H54 (cell line): ENCODE measurements at regions not wholly inside any gene's neighbourhood (a gene's known extent, or its start where the extent isn't known, plus 50 kb on each side); places are given as distances from the start of the nearest gene placed in this dataset.

Experiments
- DNase-seq: peaks from one replicate; pipeline ENCODE4 v3.0.0; 2011; ENCODE audit warnings: low spot score, mixed read lengths; ENCODE audit not compliant: insufficient read length
- FAIRE-seq: peaks from 3 replicates; lab custom pipeline; 2011; peaks lifted over from hg19 to GRCh38; lab: Jason Lieb, UNC
- POLR2A ChIP-seq: IDR thresholded peaks from 2 replicates; pipeline ENCODE4 v1.6.1; 2011; ENCODE audit warnings: low read depth, mild to moderate bottlenecking, low read length

DNA sequence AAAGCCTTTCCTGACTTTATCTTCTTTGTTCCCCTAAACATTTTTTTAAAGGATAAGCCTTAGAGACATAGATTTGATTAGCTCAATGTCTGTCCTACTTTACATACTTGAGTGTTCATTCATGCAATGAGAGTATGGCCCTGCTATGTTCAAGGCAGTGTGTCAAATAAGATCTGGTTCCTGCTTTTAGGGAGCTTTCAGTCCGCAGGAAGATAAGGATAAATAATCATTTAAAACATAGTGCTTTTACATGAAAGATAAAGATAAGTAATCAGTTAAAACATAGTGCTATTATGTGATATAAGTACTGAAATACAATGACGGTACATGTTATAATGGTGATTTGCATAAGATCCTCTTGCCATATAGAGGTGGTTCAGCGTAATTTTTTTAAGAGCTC, 378.3 kb upstream of the PRICKLE1 start:
- TF ChIP-seq POLR2A: no peak
- FAIRE-seq: no peak

DNA sequence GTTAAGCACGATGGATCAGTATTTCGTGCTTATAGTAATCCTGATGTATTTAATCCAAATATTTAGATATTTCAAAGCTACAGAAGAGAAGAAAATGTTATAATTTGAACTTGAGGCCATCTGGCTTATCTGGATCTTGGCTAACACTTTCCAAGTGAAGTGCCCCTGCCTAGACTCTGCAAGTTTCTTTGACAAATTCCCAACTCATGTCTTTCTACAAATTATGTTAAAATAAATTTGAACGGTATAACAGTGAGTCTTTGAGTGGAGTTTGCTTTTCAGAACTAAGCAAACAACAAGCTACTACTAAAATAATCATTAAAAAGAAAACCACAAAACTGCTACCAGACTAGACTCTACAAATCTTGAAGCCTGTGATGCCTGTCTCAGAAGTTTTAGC, 374.4 kb upstream of the PRICKLE1 start:
- DNase-seq (no peak), FAIRE-seq (no peak)
- TF ChIP-seq POLR2A: no peak

More for the DNA sequence above, 378.3 kb upstream of the PRICKLE1 start:
- DNase-seq: no peak

DNA sequence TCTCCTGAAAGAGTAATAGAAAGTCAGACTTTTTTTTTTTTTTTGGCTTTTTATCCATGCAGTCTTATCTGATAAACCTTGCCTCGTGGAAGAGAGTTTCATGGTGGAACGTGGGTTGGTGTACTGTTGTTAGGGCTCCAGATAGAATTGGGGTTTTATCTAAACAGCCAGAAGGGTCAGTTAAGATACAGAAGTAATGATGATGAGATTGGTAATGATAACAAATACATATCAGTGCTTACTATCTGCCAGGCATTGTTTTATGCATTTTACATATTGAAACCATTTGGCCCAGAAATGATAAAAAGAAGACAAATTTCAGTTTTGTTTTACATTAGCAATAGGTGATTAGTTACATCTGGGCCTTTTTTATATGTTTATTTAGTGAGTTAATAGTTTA, 372.8 kb upstream of the PRICKLE1 start:
- TF ChIP-seq POLR2A: no peak
- DNase-seq (no peak), FAIRE-seq (peak; percentile 36)

DNA sequence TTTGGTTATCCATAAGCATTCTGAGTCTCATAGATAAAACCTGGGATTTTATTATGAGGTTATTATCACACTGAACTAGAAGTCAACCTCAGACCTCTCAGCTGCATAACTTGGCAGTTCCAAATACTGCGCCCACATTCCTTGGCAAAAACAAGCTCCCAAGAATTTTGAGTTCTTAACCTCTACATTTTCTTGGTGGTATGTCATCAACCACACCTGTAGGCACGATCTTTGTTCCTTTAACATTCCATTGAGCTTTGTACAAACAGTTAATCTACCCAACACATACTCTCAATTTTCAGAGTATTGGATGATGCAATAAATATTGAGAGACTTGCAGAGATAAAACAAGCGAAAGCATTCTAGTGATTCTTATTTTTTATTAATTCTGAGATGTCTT, 371.8 kb upstream of the PRICKLE1 start:
- DNase-seq (peak; percentile 26), FAIRE-seq (peak; percentile 99)
- TF ChIP-seq POLR2A: no peak

DNA sequence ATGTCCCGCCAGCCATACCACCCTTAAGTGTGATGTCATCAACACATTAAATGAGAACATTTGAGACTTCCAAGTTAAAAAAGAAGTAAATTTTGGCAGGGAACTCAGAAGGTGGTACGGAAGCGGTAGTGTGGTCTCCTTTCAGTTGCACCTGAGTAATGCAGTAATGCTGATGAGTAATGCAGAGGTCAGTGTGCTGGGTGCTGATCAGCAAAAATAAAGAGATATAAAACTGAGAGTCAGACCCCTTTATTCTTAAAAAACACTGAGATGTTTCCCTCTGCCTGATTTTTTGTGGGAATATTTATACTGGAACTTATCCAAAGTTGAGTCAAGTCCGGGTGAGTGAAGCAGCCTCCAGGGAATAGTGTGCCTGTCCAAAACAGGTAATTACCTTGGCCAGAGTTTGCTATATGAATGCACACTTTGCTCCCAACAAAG, 370.6 kb upstream of the PRICKLE1 start:
- peak; percentile 92 for FAIRE-seq
- DNase-seq: no peak
- TF ChIP-seq POLR2A: no peak

DNA sequence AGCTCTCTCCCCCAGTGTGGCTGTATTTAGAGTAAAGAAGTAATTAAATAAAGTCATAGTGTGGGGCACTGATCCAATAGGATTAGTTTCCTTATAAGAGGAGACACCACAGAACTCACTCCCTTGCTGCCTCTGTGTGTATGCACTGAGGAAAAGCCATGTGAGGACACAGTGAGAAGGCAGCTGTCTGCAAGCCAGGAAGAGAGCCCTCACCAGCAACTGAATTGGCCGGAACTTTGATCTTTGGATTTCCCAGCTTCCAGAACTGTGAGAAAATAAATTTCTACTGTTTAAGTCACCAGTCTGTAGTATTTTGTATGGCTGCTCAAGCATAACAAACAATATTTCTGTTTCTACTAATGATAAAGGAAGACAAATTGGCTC, 368.7 kb upstream of the PRICKLE1 start:
- DNase-seq (no peak), FAIRE-seq (no peak)
- TF ChIP-seq POLR2A: no peak

DNA sequence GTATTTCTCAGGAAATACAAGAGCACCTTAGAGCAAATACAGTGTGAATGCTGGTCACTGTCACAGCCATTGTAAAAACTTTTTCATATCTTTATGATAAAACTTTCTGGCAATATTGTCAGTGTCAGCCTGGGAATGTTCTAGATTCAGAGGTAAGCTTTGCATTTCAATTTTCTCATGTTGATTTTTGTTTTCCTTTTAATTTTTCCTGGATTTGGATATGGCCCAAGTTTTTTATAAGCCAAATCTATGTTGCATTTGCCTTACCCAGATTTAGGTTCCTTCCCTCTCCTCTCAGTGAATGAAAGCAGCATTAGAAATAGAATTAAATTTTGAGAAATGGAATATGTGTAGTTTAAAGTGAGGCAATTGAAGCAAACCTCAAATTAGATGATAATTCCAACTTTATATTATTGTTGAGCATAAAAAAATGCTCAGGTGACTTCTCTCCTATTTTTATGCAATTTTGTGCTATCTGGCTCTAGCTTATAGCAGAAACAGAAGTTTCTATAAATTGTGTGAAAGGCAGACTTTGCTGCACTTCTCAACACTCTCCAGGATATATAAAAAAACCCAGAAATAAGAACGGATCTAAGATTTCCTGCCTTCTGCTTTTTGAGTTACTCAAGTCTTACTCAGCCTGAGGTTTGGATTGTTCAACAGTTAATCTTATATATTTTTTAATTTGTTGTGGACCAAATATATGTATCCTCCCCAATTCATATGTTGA, 368.2 kb upstream of the PRICKLE1 start:
- no peak for FAIRE-seq
- DNase-seq: no peak
- no peak for TF ChIP-seq POLR2A

DNA sequence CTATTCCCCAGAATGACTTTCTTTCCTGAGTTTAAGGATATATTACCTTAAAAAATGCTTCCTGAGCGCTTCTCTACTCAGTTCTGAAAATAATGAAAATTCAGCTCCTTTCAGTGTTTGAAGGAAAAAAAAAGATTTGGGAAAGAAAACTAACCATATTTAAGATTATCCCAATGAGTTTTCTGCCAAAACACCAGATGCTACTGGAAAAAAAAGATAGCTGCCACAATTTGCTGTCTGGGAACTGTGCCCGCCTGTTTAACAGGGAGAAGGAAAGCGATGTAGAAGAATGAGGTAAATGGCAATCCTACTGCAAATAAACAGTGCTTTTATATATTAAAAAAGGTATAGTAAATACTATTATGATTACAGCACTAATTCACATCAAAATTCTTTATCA, 367.6 kb upstream of the PRICKLE1 start:
- DNase-seq: no peak
- no peak for FAIRE-seq
- TF ChIP-seq POLR2A: no peak

DNA sequence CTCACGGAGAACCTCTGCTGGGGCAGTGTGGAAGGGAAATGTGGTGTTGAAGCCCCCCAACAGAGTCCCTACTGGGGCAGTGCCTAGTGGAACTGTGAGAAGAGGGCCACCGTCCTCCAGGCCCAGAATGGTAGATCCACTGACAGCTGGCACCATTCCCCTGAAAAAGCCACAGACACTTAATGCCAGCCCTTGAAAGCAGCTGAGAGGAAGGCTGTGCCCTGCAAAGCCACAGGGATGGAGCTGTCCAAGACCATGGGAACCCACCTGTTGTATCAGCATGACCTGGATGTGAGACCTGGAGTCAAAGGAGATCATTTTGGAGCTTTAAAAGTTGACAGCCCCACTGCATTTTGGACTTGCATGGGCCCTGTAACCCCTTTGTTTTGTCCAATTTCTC, 363.5 kb upstream of the PRICKLE1 start:
- FAIRE-seq (no peak), DNase-seq (no peak)
- no peak for TF ChIP-seq POLR2A

DNA sequence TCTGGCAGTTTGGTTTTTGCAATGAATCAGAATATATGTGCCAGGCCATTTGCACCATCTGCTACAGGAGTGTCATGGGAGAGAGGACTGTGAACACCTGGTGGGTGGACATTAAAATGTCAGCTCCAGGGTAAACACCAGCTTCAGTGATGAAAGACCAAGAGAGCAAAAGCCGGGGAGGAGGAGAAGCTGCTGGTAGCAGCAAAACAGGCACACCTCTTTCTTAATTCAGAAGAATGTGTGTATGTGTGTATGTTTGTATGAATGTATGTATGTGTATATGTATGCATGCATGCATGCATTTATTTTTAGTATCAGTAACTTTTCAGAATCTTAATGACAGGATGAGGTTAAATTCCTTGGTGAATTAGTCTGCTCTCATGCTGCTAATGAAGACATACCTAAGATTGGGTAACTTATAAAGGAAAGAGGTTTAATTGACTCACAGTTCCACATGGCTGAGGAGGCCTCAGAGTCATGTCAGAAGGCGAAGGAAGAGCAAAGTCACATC, 357.4 kb upstream of the PRICKLE1 start:
- no peak for TF ChIP-seq POLR2A
- FAIRE-seq (no peak), DNase-seq (no peak)

DNA sequence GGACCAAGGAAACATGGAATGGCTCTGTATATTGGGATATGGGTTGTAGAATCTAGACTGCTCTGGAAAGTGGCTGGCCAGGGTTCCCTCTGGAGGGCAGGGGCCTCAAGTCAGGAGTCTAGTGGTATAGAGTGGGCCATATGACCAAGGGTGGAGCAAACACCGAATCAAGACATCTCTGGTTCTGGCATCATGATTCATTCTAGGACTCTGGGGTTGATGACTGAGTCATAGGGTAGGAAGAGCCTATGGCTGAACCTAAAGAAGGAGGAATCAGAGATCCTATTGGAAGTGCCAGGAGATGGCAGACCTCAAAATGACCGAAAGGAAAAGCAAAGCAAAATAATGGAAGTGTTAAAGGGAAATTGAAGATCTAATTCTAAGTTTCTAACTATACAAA, 356.4 kb upstream of the PRICKLE1 start:
- TF ChIP-seq POLR2A: no peak
- FAIRE-seq (no peak), DNase-seq (no peak)

DNA sequence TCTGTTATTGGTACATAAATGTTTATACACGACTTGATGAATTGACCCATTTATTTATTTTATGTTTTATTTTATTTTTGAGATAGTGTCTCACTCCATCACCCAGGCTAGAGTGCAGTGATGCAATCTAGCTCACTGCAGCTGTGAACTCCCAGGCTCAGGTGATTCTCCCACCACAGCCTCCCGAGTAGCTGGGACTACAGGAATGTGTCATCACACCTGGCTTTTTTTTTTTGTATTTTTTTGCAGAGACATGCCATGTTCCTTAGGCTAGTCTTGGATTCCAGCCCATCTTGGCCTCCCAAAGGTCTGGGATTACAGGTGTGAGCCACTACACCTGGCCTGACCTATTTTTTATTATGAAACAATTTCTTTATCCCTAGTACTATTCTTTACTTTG, 355.0 kb upstream of the PRICKLE1 start:
- no peak for FAIRE-seq

DNA sequence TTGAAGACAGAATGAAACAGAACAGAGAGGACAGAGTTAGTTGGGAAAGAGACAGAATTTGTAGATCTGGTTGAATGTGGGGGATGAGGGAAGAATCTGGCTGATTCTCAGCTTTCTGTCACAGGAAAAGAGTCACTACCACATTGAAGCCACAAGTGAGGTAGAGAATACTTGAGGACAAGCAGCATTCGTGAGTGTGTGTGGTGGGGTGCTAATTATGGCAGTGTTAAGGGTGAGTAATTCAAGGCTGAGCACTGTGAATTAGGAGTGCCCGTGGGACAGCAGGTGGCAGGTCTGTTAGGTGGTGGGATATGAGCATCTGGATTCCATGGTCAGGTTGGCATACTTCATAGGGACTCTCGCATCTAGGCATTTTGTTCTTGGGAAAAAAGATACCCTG, 347.4 kb upstream of the PRICKLE1 start:
- DNase-seq (no peak), FAIRE-seq (peak; percentile 58)
- TF ChIP-seq POLR2A: no peak

More for the DNA sequence above, 355.0 kb upstream of the PRICKLE1 start:
- TF ChIP-seq POLR2A: no peak
- DNase-seq: no peak

DNA sequence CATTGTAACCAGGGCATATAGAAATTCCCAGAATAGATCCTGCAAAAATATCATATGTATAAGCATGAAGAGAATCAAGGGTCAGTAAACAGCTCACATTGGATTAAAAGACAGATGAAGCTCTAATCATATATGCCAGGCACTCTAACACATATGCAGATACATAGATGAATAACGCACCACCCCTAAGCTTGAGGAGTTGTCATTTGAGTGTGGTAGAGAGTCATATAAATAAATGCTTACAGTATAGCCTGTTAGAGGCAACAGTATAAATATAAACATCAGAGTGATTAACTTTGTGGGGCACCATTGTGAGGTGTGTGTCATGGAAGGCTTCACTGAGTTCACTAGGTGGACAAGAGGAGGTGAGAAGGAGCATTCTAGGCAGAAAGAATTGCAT, 346.7 kb upstream of the PRICKLE1 start:
- no peak for TF ChIP-seq POLR2A
- DNase-seq: no peak
- no peak for FAIRE-seq

DNA sequence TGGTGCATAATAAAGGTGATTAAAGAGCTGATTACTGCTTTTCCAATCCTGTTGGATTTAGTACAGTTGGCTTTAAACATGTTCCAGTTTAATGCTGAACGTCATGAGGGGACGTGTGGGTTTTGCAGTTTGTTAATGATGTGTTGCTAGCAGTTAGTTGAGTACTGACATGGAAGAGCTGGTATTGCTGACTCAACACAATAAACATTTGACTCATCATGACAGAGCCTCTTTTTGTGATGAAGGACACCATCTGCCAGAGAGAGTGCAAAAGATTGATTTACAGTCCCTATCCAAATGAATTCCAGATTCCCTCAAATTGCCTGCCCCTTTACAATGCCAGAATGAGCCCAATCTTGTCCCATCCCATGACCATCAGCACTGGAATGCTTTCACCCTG, 346.2 kb upstream of the PRICKLE1 start:
- no peak for TF ChIP-seq POLR2A
- DNase-seq: no peak
- peak; percentile 79 for FAIRE-seq
